ENCODE measurements at regions not wholly inside any gene's neighbourhood (a gene's known extent, or its start where the extent isn't known, plus 50 kb on each side); places are given as distances from the start of the nearest gene placed in this dataset.

DNA sequence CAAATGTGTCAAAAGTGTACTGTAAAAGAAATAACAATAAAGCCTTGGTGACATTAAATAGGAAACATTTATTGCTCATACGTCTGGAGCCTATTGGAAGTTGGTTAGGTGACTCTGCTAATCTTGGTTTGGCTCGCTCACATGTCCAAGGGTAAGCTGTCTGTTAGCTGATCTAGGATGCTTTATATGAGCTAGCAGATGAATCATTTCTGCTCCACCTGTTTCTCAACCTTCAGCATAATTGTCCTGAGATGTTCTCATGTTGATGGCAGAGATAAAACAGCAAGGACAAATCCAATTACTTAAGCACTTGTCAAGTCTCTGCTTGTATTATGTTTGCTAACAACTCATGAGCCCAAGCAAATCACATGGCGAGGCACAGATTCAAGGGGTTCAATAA is 56.0 kb upstream of the CD53 start:
- DNase-seq (ENCODE audit: low read depth, low spot score) = no peak

DNA sequence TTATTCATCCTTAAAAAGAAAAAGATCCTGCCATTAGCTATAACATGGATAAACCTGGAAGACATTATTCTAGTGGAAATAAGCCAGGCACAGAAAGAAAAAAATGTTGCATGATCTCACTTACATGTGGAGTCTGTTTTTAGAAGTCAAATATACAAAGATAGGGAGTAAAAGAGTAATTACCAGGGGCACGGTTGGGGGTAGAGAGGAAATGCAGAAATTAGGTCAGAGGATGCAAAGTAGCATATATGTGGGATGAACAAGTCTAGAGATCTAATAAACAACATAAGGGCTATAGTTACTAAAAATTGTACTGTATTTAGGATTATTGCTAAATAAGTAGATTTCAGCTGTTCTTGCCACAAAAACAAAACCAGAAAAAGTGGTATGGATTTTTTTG is 61.4 kb upstream of the CD53 start:
- DNase-seq (ENCODE audit: low read depth, low spot score) = no peak

DNA sequence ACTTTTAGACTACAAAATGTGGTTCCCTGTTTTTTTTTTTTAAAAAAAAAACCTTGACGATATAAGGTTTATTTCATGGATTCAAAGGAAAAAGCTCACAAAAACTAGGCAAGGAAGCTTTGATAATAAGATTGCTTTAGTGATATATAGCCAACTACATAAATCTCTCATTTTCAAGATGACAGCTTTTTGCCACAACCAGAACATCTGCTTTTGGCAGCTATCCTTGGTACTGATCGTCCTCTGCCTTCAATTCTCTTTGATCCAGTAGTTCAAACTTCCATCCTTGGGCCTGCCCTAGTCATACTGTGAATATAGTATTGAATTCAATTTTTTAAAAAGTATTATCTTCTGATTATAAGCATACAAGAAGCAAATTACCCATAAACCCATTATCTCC is 72.9 kb upstream of the CD53 start:
- no peak for DNase-seq (ENCODE audit: low read depth, low spot score)

DNA sequence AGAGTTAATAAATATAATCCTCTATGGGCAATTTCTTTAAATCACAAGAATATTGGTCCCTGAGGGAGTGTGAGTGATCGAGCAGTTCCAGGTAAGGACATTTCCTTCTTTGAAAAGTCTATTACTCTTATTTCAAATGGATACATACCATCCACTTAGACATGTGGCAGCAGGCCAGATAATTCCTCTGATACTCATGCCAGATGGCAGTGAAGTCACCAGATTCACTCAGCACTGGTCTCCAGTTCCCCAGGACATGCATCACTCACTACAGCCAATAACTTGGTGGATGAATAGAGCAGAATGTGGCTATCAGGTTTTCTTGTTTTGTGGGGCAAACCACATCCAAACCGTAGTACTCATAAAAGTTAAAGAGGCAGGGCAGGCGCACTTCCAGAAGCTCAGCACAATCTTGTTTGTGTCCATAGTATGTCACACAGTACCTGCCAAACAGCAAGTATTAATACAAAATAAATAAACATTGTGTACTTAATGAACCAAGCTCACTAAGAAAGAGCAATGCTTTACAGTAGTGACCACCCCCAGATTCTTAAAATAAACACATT is 74.2 kb upstream of the CD53 start:
- DNase-seq (ENCODE audit: low read depth, low spot score) = no peak

DNA sequence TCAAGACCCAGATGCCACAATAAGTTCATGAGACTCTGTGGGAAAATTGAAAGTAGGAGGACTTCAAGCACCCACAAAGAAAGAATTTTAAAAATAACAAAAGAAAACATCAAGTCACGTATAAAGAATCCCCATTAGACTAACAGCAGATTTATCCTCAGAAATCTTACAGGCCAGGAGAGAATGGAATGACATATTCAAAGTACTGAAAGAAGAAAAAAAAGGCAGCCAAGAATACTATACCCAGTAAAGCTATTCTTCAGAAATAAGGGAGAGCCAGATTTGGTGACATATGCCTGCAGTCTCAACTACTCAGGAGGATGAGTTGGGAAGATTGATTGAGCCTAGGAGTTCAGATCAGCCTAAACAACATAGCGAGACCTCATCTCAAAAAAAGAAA is 84.3 kb upstream of the CD53 start:
- no peak for DNase-seq (ENCODE audit: low read depth, low spot score)

DNA sequence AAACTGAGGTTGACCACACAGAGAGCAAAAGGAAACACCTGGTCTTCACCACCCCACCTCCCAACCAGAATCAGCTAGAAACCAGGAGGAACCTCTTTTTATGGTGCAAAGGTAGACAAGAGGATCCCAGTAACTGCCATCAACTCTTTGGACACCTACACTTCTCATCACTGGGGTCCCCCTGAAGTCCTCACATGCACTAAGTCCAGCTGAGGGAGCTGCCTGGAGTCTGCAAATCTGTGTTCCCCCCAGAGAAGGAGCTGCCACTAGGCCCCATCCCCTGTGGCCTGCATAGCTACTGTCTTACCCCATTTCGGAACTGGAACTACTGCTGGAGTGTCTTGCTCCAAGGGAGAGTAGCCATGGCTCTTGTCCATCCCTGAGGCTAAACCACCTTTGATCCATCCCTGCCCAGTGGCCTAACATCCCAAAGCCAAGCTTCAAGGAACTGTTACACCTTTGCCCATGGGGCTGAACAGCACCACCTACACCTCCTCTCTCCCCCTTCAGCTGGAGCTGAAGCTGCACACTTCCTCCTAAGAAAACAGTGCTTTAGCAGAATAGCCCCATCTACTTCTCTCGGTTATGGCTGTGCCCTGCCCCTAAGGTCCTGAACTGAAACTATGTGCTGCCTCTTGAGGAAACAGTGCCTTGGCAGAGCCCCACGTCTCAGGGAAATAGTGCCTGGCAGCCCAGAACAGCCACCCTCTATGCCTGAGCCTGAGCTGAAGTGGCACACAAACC is 85.4 kb upstream of the CD53 start:
- no peak for DNase-seq (ENCODE audit: low read depth, low spot score)

DNA sequence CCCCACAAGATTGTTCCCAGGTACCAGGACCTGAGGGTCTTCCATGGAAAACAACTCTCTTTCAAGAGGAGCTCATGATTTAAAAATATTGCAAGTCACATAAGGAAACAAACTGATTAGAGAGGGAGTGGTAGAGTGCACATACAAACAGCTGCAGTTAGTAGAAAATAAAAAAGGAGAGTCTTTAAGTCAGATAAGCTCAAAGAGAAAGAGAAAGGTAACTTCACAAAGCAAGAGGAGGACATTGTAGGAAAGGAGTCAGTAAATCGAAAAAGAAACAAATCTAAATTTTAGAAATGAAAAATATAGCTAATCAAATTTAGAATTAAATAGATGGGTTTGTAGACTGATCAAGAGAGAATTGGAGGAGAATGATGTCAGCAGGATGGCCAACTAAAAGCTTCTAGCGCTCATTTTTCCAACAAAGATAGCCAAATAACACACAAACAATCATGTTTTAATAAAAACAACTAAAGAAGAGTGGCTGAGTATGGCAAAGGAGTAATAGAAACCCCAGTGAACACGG is 86.1 kb upstream of the CD53 start:
- no peak for DNase-seq (ENCODE audit: low read depth, low spot score)

DNA sequence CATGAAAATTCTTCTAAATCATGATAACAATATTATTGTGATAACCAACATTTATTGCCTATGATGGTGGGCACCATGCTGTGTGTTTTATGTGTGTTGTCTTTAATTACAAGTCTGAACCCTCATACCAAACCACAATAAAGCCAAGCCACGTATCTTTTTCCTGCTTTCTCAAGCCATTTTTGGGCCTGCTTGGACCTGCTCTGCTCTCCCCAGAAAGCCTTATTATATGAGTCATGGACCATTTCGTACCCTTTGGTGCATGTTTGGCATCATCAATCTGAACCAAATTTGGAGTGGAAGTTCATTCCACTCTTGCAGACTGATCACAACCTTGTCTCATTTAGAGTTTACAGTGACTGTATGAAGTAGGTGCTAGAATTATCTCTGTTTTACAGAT is 87.3 kb upstream of the CD53 start:
- no peak for DNase-seq (ENCODE audit: low read depth, low spot score)

DNA sequence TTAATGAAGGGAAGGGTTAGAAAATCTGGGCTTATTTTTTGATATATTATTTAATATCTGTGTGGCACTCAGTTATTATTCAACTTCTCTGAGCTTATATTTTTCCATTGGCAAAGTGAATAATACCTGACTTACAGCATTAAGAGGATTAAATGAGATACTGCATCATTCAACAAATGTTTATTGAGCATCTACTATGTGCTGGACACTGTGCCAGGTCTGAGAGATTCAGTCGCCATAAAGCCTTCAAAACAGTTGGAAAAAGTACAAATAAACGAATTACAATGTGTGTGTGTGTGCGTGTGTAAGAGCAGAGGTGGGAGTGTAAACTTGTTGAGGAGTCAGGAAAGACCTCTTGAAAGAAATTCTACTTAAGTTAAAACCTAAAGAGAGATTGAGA is 87.9 kb upstream of the CD53 start:
- DNase-seq (ENCODE audit: low read depth, low spot score) = no peak

DNA sequence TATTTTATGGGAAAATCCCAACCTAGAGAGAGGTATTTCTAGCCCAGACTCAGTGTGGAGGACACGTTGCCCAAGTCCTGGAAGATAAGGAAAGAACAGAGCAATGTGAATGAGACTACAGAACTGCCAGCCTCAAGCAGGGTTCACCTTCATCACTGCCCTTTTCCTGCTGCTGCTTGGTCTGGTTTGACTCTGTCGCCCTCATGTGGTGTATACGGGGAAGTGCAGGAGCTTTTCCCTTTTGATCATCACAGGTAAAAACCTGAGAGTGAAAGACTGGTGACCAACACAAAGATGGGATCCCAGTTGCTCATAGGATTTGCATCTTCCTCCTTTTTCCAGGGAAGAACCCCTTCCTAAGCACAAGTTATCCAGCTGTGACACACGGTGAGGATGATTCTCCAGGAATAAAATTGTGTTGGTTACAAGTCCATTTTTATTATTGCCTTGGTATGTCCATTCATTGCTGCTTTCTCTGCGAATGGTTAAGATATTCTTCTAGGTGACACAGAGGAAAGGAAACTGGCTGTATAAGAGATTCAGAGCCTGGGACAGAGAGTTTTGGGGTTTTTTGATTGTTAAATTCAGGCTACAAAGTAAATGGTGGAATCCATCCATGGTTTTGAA is 89.5 kb upstream of the CD53 start:
- DNase-seq (ENCODE audit: low read depth, low spot score) = peak; percentile 17

DNA sequence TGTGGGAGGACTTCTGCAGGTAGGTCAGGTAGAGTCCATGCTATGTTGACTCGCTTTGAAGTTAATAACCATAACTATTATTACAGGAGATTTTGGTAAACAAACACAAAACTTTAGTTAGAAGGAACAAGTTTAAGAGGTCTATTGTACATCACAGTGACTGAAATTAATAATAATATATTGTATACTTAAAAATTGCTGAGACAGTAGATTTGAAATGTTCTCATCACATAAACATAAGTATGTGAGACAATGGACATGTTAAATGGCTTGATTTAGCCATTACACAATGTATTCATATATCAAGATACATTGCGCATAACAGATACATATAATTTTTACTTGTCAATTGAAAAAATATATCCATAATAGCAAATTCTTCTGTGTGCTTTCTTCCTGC is 91.4 kb upstream of the CD53 start:
- no peak for DNase-seq (ENCODE audit: low read depth, low spot score)

DNA sequence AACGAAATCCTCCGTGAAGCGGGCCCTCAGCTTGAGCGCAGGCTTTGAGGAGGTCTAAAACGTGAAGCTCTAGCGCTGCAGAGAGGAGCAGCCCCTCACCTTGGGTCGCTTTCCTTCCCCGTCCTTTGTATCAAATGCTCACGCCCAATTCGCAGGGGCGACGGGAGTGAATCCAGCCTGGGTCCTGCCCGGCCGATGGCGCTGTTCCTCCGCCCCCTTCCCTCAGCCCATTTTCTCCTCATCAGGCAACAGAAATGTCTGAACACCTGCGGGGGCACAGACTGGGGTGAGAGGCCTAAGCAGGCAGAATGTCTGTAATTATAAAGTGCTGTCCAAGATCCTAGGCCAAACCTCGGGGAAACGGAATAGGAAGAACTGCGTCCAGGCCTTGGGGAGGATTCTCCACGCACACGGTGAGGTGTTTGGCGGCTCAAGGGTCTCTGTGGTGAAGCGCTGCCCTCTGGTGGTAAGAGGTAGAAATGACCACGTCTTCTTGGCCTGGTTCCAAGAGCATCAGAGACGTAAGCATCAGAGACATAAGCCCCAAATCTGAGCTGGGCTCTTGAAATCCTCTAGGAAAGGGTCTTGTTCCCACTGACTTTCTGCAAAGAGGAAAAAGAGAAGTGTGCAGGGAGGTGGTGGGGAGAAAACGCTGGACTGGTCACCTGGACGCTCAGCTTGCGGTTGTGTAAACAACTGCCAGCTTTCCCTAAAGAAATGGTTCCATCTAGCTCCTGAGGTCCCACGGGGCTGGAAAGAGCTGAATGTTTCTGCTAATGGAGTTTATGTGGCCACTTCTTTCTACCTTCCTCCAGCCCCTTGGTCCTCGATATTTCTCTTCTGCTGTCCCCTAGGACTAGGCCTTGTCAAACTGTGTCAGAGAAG is 92.1 kb upstream of the CD53 start:
- peak; percentile 36 for DNase-seq (ENCODE audit: low read depth, low spot score)

DNA sequence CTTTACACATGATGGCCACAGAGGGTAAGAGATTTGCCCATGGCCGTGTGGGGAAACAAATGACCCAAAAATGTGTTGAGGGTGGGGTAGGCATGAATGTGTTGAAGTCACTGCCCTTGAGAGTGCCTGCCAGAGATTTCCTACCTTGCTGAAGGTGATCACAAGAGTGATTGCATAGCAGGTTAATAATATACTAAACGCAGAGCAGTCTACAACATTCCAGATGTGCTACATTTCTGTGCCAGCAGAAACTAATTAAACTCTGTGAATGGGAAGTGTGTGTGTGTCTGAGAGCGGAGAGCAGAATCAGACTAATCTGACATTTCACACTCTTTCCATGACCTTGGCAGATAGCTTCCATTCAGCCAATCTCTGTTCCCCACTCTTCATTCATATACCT is 93.3 kb upstream of the CD53 start:
- no peak for DNase-seq (ENCODE audit: low read depth, low spot score)

DNA sequence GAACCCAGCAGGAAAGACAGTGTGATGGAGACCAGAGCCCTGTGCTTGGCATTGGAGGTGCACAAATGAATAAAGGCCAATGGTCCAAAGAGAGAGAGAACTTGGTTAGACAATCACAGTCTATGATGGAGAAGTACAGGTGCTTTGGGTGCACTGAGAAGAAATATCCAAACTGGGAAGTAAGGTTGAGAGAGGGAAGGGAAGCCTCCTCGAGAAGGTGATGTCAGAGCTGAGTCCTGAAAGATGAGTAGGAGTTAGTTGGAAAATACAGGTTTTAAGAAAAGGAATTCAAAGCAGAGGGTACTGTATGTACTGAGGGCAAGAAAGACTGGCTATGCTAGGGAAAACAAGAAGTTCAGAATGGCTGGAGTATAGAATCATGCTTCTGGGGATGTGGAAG is 94.1 kb upstream of the CD53 start:
- no peak for DNase-seq (ENCODE audit: low read depth, low spot score)

DNA sequence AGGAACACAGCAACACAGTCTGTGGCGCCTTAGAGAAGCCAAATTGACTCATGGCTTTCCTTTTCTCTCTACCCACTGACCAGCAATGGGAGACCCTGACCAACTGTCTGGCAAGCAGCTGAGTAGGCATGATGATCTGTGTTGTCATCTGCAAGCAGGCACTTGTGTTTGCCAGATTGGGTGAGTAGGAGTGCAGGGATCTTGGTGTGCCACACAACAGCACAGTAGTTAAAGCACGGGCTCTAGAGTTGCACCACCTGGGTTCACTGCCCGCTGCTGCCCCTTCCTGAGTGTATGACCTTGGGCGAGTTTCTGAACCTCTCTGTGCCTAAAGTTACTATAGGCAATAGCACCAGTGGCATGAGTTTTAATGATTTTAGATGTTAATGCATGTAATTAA is 95.7 kb upstream of the CD53 start:
- DNase-seq (ENCODE audit: low read depth, low spot score) = no peak

DNA sequence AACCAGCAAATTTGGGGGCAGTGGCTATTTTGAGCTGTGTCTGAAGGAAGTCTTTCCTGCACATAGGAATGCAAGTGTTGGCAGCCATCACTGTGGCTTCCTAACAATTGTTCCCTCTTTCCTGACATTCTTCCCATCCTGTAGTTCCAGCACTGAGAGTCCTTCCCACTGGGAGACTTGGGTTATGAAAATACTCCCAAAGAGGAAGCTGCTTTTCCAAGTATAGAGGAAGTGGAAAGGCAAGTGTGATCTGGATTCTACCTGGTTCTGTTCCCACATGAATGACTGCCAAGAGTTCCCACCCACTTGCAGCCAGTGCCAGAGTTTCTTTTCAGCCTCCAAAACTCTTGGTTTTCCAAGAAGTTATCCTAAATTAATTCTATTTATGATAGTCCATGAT is 98.5 kb upstream of the CD53 start:
- no peak for DNase-seq (ENCODE audit: low read depth, low spot score)

DNA sequence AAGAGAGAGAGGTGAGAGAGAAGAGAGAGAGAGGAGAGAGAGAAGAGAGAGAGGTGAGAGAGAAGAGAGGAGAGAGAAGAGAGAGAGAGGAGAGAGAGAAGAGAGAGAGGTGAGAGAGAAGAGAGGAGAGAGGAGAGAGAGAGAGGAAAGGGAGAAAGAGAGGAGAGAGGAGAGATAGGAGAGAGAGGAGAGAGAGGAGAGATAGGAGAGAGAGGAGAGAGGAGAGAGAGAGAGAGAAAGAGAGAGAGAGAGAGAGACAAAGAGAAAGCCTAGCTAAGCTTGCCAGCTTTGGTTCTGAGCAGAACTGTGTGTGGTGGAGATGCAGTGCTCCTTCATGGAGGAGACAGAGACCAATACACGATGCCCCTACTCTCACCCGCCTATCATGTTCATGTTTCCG is 99.1 kb upstream of the KCNA3 start:
- DNase-seq (ENCODE audit: low read depth, low spot score) = no peak

DNA sequence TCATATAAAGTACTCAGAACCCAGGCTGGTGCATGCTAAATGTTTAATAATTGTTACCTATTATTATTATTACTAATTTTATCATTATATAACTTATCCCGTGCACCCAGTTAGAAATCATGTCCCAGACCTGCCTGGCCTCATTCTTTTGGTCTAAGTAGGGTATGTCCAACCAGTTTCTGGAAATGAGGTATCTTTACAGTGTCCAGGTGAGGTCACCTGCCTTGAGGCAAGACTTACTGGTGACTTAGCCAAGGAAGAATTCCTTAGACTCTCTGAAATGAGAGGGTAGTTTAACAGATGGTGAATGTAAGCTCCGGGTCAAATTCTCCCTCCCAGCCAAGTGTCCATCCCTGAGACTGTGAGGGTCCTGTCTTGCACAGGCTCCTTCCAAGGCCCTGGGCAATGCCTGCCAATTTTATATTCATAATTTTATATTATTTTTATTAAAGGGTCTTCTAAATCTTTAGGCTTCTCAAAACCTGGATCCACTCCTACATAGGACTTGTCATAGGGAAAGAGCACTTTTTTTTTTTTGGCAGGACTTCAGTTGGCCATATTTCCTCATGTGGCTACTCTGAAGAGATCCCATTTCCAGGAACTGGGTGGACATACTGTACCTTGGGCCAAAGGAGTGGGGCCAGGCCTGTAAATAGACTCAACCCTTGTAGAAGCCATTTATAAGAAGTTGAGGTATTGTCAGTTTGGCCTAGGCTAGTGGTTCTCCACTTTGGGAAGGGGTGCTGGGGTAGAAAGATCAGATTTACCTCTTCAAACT is 96.7 kb upstream of the KCNA3 start:
- no peak for DNase-seq (ENCODE audit: low read depth, low spot score)

DNA sequence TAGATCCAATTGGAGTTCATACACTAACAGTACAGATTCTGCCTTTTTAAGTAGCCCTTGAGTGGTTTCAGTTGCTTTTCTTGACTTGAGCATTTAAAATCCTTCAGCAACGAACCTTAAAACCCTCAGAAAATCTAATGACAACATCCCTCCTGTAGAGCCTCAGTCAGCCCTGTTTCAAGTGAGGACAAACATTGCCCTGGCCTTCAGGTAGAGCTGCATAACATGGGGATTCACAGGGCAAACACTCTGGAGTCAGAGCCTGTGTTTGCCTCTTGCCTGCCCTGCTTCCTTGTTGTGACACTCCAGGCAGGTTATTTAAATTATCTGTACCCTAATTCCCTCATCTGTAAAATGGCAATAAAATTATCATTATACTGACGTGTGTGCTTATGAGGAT is 96.1 kb upstream of the KCNA3 start:
- no peak for DNase-seq (ENCODE audit: low read depth, low spot score)

DNA sequence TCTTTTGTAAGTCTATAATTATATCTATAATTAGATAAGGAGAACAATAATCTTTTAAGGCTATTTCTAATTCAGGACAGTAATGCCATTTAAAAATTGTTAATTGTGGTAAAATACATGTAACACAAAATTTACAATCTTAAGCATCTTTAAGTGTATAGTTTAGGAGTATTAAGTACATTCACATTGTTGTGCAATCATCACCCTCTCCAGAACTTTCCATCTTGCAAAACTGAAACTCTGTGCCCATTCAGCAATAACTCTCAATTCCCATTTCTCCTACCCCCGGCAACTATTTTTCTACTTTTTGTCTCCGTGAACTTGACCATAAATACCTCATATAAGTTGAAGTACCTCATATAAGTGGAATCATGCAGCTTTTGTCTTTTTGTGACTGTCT is 93.9 kb upstream of the KCNA3 start:
- no peak for DNase-seq (ENCODE audit: low read depth, low spot score)

DNA sequence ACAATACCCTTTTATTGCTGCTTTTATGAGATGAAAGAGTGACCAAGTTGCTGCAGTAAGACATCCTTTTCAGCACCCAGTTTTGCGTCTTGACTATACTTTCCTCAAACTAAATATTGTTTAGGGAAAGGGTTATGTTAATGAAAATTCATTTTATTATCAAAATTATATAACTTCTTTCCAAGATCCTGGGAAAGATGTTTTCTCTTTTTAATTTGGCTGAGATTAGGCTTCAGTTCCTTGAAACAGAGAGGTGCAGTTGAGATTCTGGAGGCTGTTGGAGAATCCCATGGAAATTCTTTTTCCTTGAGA is 91.6 kb upstream of the KCNA3 start:
- DNase-seq (ENCODE audit: low read depth, low spot score) = no peak
